H54 (cell line): ENCODE measurements at regions not wholly inside any gene's neighbourhood (a gene's known extent, or its start where the extent isn't known, plus 50 kb on each side); places are given as distances from the start of the nearest gene placed in this dataset.

Experiments
- DNase-seq: peaks from one replicate; pipeline ENCODE4 v3.0.0; 2011; ENCODE audit warnings: low spot score, mixed read lengths; ENCODE audit not compliant: insufficient read length
- FAIRE-seq: peaks from 3 replicates; lab custom pipeline; 2011; peaks lifted over from hg19 to GRCh38; lab: Jason Lieb, UNC
- POLR2A ChIP-seq: IDR thresholded peaks from 2 replicates; pipeline ENCODE4 v1.6.1; 2011; ENCODE audit warnings: low read depth, mild to moderate bottlenecking, low read length

- FAIRE-seq, result no peak
- no peak for DNase-seq
- TF ChIP-seq POLR2A, result no peak
Observed at GRCh38 chr3:69530554-69530953, 144.7 kb upstream of the FRMD4B start.

GRCh38 chr3:69527498-69527897 lies 141.6 kb upstream of the FRMD4B start:
- FAIRE-seq (no peak), DNase-seq (no peak)
- no peak for TF ChIP-seq POLR2A

GRCh38 chr3:69524816-69525215 lies 138.9 kb upstream of the FRMD4B start:
- FAIRE-seq (no peak), DNase-seq (no peak)
- TF ChIP-seq POLR2A, result no peak

- FAIRE-seq, result no peak
Observed at GRCh38 chr3:69521286-69521685, 135.4 kb upstream of the FRMD4B start.

GRCh38 chr3:69511361-69511760 lies 125.5 kb upstream of the FRMD4B start:
- DNase-seq, result no peak
- no peak for TF ChIP-seq POLR2A
- FAIRE-seq, result no peak

More at GRCh38 chr3:69521286-69521685, 135.4 kb upstream of the FRMD4B start:
- DNase-seq, result no peak
- TF ChIP-seq POLR2A, result no peak

GRCh38 chr3:69510481-69511030 lies 124.7 kb upstream of the FRMD4B start:
- DNase-seq (no peak), FAIRE-seq (no peak)
- TF ChIP-seq POLR2A, result no peak

GRCh38 chr3:69509288-69509687 lies 123.4 kb upstream of the FRMD4B start:
- no peak for TF ChIP-seq POLR2A
- DNase-seq (no peak), FAIRE-seq (no peak)

- TF ChIP-seq POLR2A, result no peak
- no peak for DNase-seq
- no peak for FAIRE-seq
Observed at GRCh38 chr3:69505770-69506407, 120.0 kb upstream of the FRMD4B start.

- DNase-seq (no peak), FAIRE-seq (no peak)
- no peak for TF ChIP-seq POLR2A
Observed at GRCh38 chr3:69504232-69504631, 118.3 kb upstream of the FRMD4B start.

- DNase-seq (no peak), FAIRE-seq (no peak)
- no peak for TF ChIP-seq POLR2A
Observed at GRCh38 chr3:69500604-69501003, 114.7 kb upstream of the FRMD4B start.

- no peak for FAIRE-seq
- TF ChIP-seq POLR2A, result no peak
- DNase-seq, result no peak
Observed at GRCh38 chr3:69499899-69500421, 114.1 kb upstream of the FRMD4B start.

GRCh38 chr3:69499422-69499821 lies 113.5 kb upstream of the FRMD4B start:
- DNase-seq, result no peak
- no peak for FAIRE-seq
- no peak for TF ChIP-seq POLR2A

- no peak for TF ChIP-seq POLR2A
- no peak for DNase-seq
- no peak for FAIRE-seq
Observed at GRCh38 chr3:69496856-69497255, 111.0 kb upstream of the FRMD4B start.

- FAIRE-seq (no peak), DNase-seq (no peak)
- TF ChIP-seq POLR2A, result no peak
Observed at GRCh38 chr3:69494185-69494584, 108.3 kb upstream of the FRMD4B start.

- no peak for TF ChIP-seq POLR2A
- FAIRE-seq (no peak), DNase-seq (no peak)
Observed at GRCh38 chr3:69493157-69493556, 107.3 kb upstream of the FRMD4B start.

- FAIRE-seq (no peak), DNase-seq (no peak)
- no peak for TF ChIP-seq POLR2A
Observed at GRCh38 chr3:69491975-69492374, 106.1 kb upstream of the FRMD4B start.
